Lower leg skin (tissue), 4 donors: ENCODE measurements at regions not wholly inside any gene's neighbourhood (a gene's known extent, or its start where the extent isn't known, plus 50 kb on each side); places are given as distances from the start of the nearest gene placed in this dataset.

Experiments
- DNase-seq, 2 donors: peaks; one replicate each; pipeline ENCODE4 v3.0.0-alpha.2; 2019; ENCODE audit warnings: low spot score in 2 of 2
- H3K4me3 ChIP-seq: fragments of 200-600 bp; sonication (generic); 2 replicates; pipeline ENCODE4 v1.5.1; 2017; ENCODE audit warnings: mild to moderate bottlenecking, low read depth; ENCODE audit not compliant: poor library complexity, severe bottlenecking
- POLR2A ChIP-seq, 2 donors: fragments of 450-650 bp; IDR thresholded peaks; one replicate each; pipeline ENCODE4 v1.6.1; 2016 to 2017; ENCODE audit warnings: antibody characterized with exemption in 2 of 2, mild to moderate bottlenecking in 1 of 2, moderate library complexity in 1 of 2
- WGBS, 2 donors: methylation state at CpG; one replicate each; pipeline ENCODE4 v1.1.5; 2018; 5-methylcytosine and 5-hydroxymethylcytosine counted together
- intact Hi-C: fragments of 100-400 bp; cut with DNase I; formaldehyde crosslinking; loops from one replicate; pipeline ENCODE4 v1.15.0; 2023; ENCODE audit warnings: low total_unique reads
- TF ChIP-seq, protein P1 (sequence below), 3 donors: fragments of 450-650 bp; IDR thresholded peaks; one replicate each; pipeline ENCODE4 v1.5.1; 2016; ENCODE audit warnings: antibody characterized with exemption in 3 of 3, mild to moderate bottlenecking in 3 of 3, moderate library complexity in 2 of 3

DNA sequence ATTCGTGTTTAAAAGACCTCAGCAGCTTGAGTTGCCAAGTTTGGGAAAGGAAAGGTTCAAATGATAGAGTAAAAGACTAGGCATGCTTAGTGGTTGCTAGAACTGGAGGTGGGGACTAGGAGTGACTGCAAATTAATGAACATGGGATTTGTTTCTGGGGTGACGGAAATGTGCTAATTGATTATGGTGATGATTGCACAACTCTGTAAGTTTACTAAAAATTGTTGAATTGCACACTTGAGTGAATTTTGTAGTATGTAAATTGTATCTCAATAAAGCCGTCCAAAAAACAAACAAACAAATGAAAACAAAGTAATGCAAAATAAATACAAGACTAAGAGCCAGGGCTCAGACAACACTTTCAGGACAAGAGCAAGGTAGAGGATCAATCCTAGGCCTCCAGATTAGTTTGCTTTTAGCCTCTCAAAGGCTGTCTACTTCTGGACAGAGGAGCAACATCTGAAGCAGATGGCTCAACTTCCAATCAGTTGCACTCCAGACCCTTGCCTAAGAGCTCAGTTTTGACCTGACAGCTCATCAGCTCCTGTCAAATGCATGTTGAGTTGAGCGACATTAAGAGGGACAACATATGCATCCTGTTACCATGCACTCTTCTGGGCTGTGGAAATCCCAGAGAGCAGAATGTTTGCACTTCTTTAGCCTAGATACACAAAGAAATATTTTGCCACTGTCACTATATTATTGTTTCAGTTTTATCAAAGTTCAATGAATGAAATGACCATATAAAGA is 111.2 kb upstream of the ASIC2 start:
- TF ChIP-seq, protein P1, sequence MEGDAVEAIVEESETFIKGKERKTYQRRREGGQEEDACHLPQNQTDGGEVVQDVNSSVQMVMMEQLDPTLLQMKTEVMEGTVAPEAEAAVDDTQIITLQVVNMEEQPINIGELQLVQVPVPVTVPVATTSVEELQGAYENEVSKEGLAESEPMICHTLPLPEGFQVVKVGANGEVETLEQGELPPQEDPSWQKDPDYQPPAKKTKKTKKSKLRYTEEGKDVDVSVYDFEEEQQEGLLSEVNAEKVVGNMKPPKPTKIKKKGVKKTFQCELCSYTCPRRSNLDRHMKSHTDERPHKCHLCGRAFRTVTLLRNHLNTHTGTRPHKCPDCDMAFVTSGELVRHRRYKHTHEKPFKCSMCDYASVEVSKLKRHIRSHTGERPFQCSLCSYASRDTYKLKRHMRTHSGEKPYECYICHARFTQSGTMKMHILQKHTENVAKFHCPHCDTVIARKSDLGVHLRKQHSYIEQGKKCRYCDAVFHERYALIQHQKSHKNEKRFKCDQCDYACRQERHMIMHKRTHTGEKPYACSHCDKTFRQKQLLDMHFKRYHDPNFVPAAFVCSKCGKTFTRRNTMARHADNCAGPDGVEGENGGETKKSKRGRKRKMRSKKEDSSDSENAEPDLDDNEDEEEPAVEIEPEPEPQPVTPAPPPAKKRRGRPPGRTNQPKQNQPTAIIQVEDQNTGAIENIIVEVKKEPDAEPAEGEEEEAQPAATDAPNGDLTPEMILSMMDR (IDR thresholded peaks at IDR 0.05): no peak
- TF ChIP-seq POLR2A (IDR thresholded peaks at IDR 0.05): no peak
- H3K4me3 ChIP-seq: no peak overlapping the region
- intact Hi-C loops: no loop called here
- DNase-seq: no peak
- WGBS, 2 donors: 82 to 87% methylated on average over 4 of the region's 4 CpGs

DNA sequence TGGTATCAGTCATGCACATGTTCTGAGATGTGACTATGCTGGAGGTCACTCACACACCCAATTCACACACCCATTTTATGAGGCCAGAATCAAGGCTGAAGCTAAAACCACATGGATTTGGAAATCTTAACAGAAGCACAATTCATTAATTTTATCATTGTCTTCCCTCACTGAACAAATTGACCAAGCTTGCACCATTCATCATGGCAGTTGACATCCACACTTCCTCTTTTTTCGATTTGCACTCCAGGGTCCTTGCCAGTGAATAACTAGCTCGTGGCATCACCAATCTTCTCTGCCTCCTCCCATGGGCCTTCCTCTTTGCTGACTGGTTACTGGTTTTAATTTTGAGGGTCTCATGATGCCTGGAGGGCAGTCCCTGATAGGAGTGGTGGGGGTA is 123.0 kb upstream of the ASIC2 start:
- no peak overlapping the region for H3K4me3 ChIP-seq
- WGBS, 2 donors: 53 to 55% methylated on average over 2 of the region's 2 CpGs
- TF ChIP-seq, protein P1 (IDR thresholded peaks at IDR 0.05): no peak
- TF ChIP-seq POLR2A (IDR thresholded peaks at IDR 0.05): no peak
- DNase-seq: no peak
- intact Hi-C loops: no loop called here

DNA sequence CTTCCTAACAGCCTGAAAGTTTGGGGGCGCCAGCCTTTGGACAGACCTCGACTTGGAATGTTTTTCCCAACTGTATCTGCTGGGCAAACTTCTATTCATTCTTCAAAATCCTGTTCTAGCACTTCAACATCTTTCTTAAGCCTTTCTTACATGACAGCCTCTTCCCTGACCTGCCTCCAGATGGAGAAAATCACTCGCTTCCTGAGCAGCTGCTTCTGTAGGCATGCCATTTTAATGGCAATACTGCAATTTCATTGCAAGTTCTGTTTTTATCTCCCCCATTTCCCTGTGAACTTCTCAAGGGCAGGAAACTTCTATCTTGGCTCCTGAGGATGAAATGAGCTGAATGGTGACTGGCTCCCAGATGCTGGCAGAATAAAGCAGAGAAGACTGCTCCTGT is 128.8 kb upstream of the ASIC2 start:
- TF ChIP-seq POLR2A (IDR thresholded peaks at IDR 0.05): no peak
- TF ChIP-seq, protein P1 (IDR thresholded peaks at IDR 0.05): no peak
- 63 to 69% methylated on average over 3 of the region's 3 CpGs for WGBS, 2 donors
- intact Hi-C loops: no loop called here
- no peak for DNase-seq
- H3K4me3 ChIP-seq: no peak overlapping the region

DNA sequence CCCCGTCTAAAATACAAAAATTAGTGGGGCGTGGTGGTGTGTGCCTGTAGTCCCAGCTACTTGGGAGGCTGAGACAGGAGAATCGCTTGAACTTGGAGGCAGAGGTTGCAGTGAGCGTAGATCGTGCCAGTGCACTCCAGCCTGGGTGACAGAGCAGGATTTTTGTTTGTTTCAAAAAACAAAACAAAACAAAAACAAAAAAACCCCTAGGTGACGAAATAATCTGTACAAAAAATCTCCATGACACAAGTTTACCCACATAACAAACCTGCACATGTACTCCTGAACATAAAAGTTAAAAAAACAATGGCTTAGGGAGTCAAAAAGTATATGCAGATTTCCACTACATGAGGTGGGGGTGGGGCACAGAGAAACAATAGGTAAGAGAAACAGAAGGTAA is 140.5 kb upstream of the ASIC2 start:
- no peak for TF ChIP-seq POLR2A (IDR thresholded peaks at IDR 0.05)
- TF ChIP-seq, protein P1 (IDR thresholded peaks at IDR 0.05): no peak
- H3K4me3 ChIP-seq: no peak overlapping the region
- WGBS, 2 donors: 68 to 70% methylated on average over 6 of the region's 6 CpGs
- intact Hi-C loops: no loop called here
- DNase-seq: no peak

DNA sequence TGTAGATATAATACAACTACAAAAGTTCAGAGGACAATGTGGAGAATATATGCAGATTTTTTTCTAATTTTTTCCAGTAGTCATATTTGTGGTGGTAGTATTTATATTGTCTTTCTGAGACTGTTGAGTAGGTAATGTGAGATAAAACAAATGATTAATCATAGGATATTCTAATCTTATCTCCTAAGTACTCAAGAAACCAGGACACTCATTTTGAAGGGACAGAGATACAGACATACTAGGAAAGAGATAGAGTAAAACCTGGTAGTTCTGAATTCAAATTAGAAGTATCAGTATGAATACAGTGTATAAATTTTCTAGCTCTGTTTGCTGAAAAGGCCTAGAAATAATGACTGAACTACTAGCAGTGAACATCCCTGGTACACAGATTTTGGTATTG is 141.7 kb upstream of the ASIC2 start:
- intact Hi-C loops: no loop called here
- no peak for DNase-seq
- TF ChIP-seq, protein P1 (IDR thresholded peaks at IDR 0.05): no peak
- no peak for TF ChIP-seq POLR2A (IDR thresholded peaks at IDR 0.05)
- H3K4me3 ChIP-seq: no peak overlapping the region
